ENCODE measurements at regions not wholly inside any gene's neighbourhood (a gene's known extent, or its start where the extent isn't known, plus 50 kb on each side); places are given as distances from the start of the nearest gene placed in this dataset.
"Not testable (repeated sequence)": the region's sequence is repeated elsewhere in the genome, so short reads cannot be mapped to it uniquely, and the experiment has no call there.

DNA sequence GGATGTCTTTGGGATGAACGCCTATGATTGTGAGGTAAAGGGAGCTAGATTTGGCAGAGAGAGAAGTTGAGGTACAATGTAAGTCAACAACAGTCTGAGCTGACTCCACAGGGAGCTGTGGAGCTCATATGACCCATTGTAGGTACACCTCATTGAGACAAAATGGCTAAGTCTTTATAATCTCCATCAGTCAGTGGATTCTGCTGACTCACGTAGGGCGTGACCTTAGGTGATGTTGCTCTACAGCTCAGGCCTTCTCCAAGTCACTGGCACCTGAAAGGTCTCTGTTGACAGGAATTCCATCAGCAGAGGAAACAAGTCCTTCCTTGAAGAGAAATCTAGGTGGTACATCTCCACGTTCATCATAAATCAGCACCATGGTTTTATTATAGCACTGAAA, 118.2 kb upstream of the PRR16 start:
- DNase-seq (ENCODE audit: low read depth) = no peak

DNA sequence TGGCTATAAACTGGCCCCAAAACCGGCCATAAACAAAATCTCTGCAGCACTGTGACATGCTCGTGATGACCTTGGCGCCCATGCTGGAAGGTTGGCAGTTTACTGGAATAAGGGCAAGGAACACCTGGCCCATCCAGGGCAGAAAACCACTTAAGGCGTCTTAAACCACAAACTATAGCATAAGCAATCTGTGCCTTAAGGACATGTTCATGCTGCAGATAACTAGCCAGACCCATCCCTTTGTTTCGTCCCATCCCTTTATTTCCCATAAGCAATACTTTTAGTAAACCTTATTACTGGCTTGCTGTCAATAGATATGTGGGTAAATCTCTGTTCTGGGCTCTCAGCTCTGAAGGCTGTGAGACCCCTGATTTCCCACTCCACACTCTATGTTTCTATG, 113.0 kb upstream of the PRR16 start:
- not testable (repeated sequence) for DNase-seq (ENCODE audit: low read depth)

DNA sequence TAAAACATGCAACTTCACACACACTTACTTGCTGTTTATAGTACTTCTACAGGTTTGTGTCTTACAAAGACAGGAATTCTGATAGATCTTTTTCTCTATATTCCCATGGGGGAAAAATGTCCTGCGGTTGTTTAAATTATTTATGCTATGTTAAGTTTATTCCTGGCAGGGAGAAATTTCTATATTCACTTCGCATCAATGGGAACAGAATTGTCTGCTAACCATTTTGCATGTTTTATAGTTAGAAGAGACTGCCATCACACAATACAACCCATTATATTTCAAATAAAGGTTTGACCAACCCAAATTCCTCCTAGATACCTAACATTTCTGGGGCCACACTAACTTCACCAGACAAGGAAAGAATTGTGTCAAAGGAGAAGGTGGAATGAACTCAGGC, 110.0 kb upstream of the PRR16 start:
- DNase-seq (ENCODE audit: low read depth) = no peak

DNA sequence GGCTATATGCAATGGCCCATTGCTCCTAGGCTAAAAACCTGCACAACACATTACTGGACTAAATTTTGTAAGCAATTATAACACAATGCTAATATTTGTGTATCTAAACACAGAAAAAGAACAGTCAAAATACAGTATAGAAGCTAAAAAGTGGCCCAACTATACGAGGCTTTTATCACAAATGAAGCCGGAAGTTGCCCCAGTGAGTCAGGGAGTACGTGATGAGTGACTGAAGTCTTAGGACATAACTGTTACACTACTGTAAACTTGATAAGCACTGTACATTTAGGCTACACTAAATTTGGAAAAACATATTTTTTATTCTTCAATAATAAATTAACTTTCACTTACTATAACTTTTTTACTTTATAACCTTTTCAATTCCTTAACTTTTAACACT, 105.2 kb upstream of the PRR16 start:
- DNase-seq (ENCODE audit: low read depth) = no peak

DNA sequence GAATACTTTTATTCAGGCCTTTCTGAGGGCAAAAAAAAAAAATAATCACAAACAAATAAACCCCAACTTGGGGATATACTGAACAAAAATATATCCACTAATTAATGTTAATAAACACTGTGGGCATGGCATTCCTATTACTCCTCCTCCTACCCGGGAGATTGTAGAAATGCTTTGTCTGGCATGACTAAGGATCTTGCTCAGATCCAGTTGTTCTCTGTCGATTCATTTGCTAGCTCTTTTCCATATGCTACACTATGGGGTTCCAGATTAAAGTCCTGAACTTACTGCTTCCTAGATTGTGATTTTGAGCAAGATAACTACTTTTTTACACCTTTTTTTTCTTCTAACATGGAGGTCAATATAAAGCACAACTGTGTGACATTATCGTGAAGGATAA, 102.2 kb upstream of the PRR16 start:
- no peak for DNase-seq (ENCODE audit: low read depth)

DNA sequence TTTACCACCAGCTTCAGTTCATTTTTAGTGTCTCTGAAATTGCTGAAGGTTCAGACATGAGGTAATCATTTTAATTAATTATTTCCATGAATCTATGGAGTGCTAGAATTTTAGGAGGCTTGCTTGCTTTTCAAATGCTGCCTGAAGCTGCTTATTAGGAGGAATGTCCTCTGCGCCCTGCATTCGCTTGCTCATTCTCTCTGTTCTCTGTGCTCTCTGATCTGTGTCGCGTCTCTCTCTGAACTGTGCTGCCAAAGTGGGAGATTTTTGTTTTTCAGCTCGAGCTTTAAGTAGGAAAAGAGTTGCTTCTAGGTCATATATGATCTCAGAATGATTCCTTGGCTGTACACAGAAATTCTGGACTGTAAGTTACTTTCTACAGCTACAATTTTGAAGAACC, 101.7 kb upstream of the PRR16 start:
- no peak for DNase-seq (ENCODE audit: low read depth)

DNA sequence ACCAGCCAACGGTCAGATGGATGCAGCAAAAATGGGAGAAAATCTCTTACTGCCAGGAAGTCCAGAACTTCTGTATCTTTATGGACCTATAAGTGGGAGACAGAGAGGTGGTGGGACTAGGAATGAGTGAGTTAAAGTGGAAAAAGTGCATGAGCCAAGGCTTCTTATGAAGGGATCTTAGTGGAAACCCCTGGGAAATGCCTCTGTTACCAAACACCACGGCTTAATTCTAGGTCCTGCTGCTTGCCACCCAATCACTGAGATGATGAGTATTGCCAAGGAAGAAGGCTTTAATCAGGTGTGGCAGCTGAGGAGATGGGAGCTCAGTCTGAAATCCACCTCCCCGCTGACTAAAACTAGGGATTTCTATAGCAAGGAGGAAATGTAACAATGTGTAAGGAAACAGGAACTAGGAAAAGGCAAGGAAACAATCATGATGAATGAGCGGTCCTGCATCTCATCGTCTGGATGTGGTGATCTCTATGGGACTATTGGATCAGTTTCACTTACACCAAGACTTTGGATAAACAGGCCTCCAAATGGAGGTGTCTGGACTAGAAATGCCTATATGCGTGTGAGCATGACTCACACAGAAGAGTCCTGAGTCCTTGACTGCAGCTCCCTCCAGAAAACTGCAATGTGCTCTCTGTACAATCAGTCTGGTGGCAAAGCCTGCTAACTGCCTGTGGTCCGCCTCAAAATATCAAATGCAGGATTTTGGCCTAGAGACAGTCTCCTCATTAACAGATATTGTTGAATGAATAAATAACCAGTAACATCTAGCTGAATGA, 98.2 kb upstream of the PRR16 start:
- DNase-seq (ENCODE audit: low read depth) = no peak

DNA sequence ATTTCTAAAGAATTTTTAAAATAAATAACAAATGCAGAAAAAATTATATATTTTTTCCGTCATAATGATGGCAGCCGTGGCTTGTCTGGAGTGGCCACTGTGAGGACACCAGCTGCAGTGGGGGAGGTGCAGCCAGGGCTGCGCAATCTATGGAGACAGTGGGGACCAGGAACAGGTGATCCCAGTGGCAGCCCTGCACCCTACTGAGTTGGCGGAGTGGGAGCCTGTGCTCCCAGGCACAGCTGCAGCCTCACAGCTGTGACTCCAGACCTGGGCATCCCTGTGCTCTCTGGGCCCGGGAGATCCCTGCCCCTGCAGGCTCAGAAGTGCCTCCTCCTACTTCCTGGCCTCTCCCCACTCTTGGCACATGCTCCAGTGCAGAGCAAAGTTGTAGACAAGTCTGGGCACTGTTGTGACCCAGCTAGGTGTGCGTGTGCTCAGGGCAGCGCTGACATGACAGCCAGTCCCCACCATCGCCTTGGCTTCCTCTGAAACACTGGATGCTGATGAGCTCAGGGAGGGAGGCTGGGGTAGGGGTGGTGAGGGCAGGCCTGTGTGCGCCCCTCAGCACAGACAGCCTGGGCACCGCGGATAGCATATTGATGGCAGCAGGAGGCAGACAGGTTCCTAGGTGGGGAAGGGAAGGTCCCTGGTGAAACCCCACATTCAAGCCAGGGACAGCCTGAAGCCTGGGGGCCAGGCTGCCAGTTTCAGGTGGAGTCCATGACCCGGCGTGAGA, 96.0 kb upstream of the PRR16 start:
- DNase-seq (ENCODE audit: low read depth) = no peak

DNA sequence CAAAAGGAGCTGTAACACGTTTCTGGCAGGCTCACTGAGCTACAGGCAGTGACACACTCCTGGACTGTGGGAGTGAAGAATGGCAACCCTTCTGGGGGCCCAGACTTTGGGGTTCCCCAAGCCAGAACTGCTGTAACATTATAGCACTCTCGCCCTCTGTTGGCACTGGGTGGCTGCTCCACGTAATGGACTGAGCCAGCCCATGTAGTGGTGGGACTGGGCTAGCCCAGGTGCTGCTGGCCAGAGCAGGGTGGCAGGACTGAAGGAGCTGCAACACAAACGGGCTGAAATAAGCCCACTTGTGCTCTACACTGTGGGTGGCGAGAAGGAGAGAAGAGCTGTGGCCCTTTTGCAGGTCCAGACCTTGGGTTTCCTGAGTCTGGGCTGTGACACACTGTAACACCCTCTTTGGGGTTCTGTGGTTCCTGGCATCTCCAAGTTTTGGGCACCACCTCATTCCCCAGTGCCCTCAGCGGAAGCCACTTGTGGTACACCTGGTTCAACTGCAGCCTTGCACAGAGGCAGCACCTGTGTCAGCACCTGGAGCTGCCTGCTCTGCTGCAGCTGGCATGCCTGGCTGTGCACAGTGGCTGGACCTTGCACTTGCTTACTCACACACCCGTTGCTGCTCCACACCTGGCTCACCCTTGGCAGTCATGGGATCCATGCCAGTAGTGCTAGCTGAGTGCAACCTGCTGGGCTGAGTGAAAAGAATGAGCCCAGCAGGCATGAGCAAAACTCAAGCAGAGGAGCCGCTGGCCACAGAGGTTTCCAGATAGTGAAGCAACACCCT, 95.0 kb upstream of the PRR16 start:
- no peak for DNase-seq (ENCODE audit: low read depth)

DNA sequence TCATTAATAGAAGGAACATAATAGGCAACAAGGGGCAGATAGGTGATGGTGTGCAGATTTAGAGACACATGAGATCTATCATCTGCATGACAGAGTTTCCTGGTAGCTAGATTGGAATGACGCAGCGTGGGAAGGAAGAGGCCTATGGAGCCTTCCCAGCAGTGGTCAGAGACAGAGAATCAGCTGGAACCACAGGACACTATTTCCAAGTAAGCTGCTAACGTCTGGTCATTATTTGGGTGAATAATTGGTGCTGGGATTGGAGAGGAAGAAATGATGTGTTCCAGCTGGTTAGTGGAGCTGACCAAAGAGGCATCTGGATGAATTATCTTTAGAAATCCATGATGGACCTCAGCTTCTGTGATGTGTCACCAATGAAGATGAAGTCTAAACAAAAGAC, 91.2 kb upstream of the PRR16 start:
- peak; percentile 70 for DNase-seq (ENCODE audit: low read depth)

DNA sequence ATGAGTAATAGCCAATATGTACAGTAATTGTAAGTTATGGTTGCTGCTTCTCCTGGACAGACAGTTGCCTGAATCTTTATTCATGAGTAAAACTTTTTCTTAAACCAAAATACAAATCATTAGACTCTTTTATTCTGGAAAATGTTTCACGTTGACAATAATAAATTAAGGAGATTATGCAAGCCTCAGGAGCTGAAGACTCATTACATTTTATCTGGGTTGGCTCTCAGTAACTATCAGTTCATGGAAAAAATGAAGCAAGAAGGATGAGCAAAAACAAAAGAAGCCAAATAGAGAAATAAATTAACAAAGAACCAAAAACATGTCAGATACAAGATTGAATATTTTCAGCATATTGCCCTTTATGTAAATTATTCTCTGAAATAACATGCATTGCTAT, 88.9 kb upstream of the PRR16 start:
- DNase-seq (ENCODE audit: low read depth) = no peak

DNA sequence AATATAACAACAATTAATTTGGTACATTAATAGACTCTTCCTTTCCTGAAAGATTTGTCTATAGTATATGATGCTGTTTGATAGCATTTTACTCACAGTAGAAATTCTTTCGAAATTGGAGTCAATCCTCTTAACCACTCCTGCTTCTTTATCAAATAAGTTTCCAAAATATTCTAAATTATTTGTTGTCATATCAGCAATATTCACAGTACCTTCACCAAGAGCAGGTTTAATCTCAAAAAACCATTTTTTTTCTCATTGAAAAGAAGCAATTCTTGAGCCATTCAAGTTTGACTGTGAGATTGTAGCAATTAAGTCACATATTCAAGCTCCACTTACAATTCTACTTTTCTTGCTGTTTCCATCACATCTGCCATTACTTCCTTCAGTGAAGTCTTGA, 83.5 kb upstream of the PRR16 start:
- DNase-seq (ENCODE audit: low read depth) = no peak

DNA sequence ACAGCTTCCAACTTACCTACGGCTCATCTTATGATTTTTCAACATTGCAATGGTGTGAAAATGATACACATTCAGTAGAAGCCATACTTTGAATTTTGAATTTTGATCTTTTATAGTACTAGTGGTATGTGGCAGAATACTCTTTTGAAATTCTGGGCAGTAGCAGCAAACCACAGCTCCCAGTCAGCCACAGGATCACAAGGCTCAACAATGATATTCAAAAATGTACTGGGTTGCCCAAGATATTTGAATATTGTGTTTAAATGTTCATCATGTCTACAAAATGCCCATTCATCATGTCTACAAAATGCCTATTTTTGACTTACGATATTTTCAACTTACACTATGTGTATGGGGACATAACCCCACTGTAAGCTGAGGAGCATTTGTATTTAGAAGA, 81.3 kb upstream of the PRR16 start:
- no peak for DNase-seq (ENCODE audit: low read depth)

DNA sequence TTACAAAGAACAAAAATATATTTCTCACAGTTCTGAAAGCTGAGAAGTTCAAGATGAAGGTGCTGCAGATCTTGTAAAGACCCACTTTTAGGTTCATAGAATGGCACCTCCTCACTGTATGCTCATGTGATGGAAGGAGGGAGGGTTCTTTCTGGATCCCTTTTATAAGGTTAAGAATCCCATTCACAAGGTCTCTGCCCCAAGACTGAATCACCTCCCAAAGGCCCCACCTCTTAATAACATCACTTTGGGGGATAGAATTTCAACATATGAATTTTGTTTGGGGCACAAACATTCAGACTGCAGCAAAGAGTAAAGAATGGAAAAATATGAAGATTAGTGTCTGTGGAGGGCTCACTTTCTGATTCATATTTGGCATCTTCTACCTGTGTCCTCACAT, 77.1 kb upstream of the PRR16 start:
- no peak for DNase-seq (ENCODE audit: low read depth)

DNA sequence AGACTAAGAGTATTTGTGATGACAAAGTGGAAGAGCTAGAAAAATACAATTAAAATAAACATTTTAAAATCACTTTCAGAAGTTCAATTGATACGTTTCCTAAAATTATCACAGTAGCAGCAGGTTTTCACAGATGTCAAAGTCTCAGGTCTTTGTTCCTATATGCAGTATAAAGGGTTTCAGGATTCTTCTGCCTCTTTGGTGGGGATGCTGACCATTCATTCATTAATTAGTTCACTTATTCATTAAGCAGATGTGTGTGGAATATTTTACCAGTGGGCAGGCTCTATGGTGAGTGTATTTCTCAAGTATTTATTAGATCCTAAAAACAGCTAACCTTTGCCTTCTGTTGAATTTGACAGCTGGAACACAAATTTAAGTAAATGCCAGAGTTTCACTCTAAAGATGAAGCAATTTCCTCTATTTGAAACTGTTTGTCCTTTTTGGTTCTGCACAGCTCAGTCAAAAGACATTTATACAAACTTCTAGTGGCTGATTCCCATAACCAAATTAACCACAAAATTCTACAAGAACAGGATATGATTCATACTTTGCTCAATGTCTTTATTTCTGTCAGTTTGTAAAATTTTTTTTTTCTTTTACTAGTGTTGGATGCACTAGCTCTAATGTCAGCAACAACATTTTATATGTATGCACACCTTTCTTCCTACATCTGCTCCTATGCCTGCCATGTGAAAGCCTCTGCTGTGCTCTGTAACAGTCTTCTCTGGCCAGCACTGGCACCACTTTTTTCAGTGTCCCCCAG, 75.9 kb upstream of the PRR16 start:
- DNase-seq (ENCODE audit: low read depth) = peak; percentile 87

DNA sequence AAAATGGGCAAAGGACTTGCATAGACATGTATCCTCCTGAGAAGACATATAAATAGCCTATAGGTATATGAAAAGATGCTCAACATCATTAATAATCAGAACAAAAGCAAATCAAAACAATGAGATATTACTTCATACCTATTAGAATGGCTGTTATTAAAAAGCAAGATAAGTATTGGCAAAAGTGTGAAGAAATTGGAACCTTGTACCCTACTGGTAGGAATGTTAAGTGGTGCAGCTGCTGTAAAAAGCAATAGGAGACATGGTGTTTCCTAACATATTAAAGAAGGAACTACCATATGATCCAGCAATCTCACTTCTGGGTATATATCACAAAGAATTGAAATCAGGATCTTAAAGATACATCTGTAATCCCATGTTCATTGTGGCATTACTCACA, 69.8 kb upstream of the PRR16 start:
- DNase-seq (ENCODE audit: low read depth) = no peak

DNA sequence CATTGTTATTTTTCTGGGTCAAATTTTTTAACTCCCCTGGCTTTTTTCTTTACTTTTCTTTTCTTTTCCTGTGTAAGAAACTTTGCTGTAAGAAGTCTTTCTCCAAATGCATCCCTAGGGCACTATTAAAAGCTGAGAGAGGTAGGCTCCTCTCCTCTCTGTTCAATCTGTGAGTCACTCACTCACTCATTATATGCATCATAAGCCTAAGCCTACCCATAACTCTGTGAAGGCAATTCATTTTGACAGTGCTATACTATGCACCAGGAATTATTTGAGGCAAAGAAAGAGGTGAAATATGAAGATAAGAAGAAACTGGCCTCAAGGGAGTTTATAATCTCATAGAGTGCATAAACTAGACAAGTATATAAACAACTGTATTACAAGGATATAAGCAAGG, 67.9 kb upstream of the PRR16 start:
- peak; percentile 64 for DNase-seq (ENCODE audit: low read depth)

DNA sequence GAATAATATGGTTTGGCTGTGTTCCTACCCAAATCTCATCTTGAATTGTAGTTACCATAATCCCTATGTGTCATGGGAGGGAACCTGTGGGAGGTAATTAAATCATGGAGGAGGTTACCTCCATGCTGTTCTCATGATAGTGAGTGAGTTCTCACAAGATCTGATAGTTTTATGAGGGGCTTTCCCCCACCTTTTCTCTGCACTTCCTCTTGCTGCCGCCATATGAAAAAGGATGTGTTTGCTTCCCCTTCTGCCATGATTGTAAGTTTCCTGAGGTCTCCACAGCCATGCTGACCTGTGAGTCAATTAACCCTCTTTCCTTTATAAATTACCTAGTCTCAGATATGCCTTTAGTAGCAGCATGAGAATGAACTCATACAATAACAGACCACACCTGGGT, 63.7 kb upstream of the PRR16 start:
- DNase-seq (ENCODE audit: low read depth) = no peak

DNA sequence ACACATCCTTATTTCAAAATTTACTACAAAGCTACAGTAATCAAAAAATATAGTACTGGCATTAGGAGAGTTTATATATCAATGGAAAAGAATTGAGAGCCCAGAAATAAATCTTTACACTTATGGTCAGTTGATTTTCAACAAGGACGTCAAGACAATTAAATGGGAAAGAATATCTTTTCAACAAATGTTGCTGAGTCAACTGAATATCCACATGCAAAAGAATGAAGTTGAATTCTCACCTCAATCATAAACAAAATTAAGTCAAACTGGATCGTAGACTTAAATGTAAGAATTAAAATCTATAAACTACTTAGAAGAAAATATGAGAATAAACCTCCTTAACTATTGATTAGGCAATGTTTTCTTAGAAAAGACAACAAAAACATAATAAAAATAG, 61.5 kb upstream of the PRR16 start:
- no peak for DNase-seq (ENCODE audit: low read depth)

DNA sequence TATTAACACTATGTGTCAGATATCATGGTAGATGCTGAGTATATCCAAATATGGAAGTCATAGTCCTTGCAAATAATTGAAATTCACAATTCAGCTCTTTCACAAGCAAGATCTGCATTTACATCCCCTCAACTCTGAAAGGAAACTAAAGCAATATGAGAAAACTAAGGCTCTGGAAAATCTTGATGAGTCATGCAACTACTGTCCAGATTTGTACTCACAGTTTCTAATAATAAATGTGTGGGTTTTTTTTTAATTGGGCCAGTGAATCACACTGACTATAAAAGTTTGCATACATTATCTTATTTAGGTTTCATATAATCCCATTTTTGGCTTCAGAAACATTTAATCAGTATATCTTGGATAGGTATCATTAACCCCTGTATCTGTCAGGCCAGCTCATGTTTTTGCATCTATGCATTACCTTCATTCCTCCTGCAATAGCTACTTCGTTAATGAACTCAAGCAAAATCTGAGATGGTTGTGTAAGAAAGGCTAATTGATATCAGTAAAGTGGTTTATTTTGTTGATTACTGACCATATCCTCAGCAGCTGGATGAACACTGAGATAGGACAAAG, 58.7 kb upstream of the PRR16 start:
- peak; percentile 58 for DNase-seq (ENCODE audit: low read depth)

DNA sequence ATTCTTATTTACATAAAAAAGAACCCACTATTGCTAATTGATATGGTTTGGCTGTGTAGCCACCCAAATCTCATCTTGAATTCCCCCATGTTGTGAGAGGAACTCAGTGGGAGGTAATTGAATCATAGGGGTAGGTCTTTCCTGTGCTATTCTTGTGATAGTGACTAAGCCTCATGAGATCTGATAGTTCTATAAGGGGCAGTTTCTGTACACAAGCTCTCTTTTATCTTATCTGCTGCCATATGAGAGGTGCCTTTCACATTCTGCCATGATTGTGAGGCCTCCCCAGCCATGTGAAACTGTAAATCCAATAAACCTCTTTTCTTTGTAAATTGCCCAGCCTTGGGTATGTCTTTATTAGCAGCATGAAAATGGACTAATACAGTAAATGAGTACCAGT, 58.2 kb upstream of the PRR16 start:
- no peak for DNase-seq (ENCODE audit: low read depth)

DNA sequence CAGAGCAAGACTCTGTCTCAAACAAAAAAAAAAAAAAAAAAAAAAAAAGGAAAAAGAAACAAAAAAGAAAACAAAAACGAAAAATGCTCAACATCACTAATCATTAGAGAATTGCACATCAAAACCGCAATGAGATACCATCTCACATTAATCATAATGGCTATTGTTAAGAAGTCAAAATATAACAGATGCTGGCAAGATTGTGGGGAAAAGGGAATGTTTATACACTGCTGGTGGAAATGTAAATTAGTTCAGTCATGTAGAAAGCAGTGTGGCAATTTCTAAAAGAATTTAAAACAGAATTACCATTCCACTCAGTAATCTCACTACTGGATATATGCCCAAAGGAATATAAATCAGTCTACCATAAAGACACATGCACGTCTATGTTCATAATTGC, 50.4 kb upstream of the PRR16 start:
- peak; percentile 64 for DNase-seq (ENCODE audit: low read depth)

All from GM04503 (cell line).